Retinal pigment epithelial cell (primary cell): ENCODE measurements at regions not wholly inside any gene's neighbourhood (a gene's known extent, or its start where the extent isn't known, plus 50 kb on each side); places are given as distances from the start of the nearest gene placed in this dataset.

Experiments
- DNase-seq: peaks from one replicate; pipeline ENCODE4 v3.0.0-alpha.2; 2010; ENCODE audit warnings: low read depth
- H3K4me3 ChIP-seq: 2 replicates; pipeline ENCODE4 v1.5.1; 2011; ENCODE audit warnings: mild to moderate bottlenecking, low read length, control low read depth, moderate library complexity
- CTCF ChIP-seq: conservative IDR thresholded peaks from 2 replicates; pipeline ENCODE4 v1.5.1; 2011; ENCODE audit warnings: low read depth, low read length, control low read depth, inconsistent platforms

DNA sequence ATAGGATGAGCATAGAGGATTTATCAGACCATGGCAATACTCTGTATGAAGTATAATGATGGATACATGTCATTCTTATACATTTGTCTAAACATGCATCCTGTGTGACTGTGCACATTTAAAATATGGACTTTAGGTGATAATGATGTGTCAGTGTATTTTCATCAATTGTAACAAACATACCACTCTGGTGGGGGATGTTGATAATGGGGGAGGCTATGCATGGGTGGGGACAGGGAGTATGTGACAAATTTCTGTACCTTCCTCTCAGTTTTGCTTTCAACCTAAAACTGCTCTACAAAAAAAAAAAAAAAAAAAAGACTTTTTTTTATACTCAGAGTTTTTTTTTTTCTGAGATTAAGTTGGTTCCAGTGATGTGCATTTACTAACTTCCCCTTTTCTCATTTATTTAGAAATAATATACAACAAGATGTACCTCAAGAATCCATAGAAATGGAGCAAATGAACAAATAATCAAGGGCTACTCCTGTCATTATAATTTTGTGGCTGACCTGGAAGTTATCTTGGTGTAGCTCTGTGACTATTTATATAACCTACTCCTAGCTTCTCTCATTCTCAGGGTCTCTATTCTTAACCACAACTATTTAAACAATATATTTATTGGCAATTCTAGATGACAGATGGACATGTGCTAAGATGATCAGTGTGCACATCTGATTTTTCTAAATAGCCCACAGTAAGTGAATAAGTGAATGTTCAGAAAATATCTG, 108.9 kb upstream of the ITGA4 start:
- no peak for TF ChIP-seq CTCF
- no peak for DNase-seq
- H3K4me3 ChIP-seq, result no peak overlapping the region

DNA sequence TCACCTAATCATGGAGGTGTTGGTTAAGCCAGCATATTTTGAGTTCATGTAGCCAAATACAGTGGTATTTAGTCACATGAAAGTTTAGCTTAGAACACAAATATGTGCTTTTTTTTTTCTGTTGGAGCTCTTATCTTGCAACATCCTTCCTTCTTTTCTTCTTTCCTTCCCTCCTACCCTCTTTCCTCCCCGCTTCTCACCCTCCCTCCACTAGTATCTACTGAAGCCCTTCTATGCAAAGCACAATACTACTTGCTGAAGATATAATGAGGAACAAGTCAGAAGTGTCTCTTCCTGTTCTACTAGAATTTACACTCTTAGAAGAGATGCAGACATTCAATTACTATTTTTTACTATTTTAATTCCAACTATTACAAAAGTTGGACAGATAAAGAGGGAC, 105.0 kb upstream of the ITGA4 start:
- no peak overlapping the region for H3K4me3 ChIP-seq
- DNase-seq, result no peak
- TF ChIP-seq CTCF, result no peak

DNA sequence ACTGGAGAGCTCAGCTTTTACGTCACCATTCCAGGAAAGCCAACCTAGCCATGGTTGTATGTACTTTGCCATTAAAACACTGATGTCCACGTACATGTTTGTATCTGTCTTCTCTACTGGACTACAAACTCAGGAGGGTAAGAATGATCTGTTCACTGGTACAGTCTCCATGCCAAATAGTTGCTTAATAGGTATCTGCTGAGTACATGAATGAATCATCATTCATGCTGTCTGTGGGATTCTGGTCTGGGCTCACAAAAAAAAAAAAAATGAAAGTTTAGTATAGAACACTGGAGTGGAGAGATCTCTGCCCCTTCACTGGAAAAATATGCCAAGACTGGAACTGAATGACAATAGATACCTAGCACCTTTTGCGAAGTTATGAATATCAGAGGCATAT, 102.6 kb upstream of the ITGA4 start:
- no peak overlapping the region for H3K4me3 ChIP-seq
- TF ChIP-seq CTCF, result no peak
- no peak for DNase-seq

GRCh38 chr2:181356526-181357130, 100.6 kb upstream of the ITGA4 start:
- TF ChIP-seq CTCF, result no peak
- H3K4me3 ChIP-seq, result no peak overlapping the region
- no peak for DNase-seq

- TF ChIP-seq CTCF, result no peak
- no peak for DNase-seq
- no peak overlapping the region for H3K4me3 ChIP-seq
These were observed 99.2 kb upstream of the ITGA4 start for GRCh38 chr2:181357979-181358378.

DNA sequence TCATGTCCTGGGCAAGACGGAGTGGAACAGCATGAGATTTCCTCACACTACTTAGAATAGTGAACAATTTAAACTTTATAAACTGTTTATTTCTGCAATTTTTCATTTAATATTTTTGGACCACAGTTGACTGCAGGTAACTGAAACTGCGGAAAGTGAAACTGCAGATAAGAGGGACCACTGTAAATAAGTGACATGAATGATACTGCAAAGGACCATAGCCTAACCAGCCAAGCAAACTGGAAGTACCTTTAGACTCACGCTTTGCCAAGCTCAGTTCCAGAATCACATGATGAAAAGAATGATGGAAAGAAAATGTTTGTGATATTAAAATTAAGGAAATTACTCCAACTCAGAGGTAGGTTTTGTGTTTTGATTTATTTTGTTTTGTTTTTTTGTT, 94.6 kb upstream of the ITGA4 start:
- H3K4me3 ChIP-seq, result no peak overlapping the region
- no peak for TF ChIP-seq CTCF
- no peak for DNase-seq

GRCh38 chr2:181363164-181363563, 94.0 kb upstream of the ITGA4 start:
- no peak for TF ChIP-seq CTCF
- no peak for DNase-seq
- H3K4me3 ChIP-seq, result no peak overlapping the region
